ENCODE measurements at regions not wholly inside any gene's neighbourhood (a gene's known extent, or its start where the extent isn't known, plus 50 kb on each side); places are given as distances from the start of the nearest gene placed in this dataset.
"Not testable (repeated sequence)": the region's sequence is repeated elsewhere in the genome, so short reads cannot be mapped to it uniquely, and the experiment has no call there.

GRCh38 chr2:64816526-64816925, 162.8 kb upstream of the SERTAD2 start:
- H3K9ac ChIP-seq (ENCODE audit: insufficient read depth, low read depth, low read length); intact Hi-C loops (cut with micrococcal nuclease; ENCODE audit: unreplicated experiment); H2AFZ ChIP-seq (ENCODE audit: low read length); H3K9me3 ChIP-seq (ENCODE audit: low read length); POLR2A ChIA-PET; H3K36me3 ChIP-seq (replicated peaks in 1 of 2; ENCODE audit: control insufficient read depth in 1 of 2, insufficient read depth in 2 of 2, low read length in 2 of 2); in situ Hi-C loops (cut with HindIII; ENCODE audit: extremely low pct_ligation_motif_present, low pct_unique_long_range_greater_than_20kb); H3K4me3 ChIP-seq (replicated peaks in 1 of 3; ENCODE audit: insufficient read depth in 1 of 3, low read depth in 2 of 3, low read length in 3 of 3); CTCF ChIA-PET (ENCODE audit: low intra/inter-chr PET ratio, low total read pairs); FAIRE-seq; H4K20me1 ChIP-seq (ENCODE audit: insufficient read depth, low read length); H3K79me2 ChIP-seq (ENCODE audit: insufficient read depth, low read length); BruUV-seq (replicated peaks); H3K4me2 ChIP-seq (ENCODE audit: low read depth, low read length); DNase-seq (ENCODE audit: low spot score); H3K27ac ChIP-seq (ENCODE audit: extremely low read length, insufficient read depth, low read length); ATAC-seq: not testable (repeated sequence)
- peak; percentile 51; the same call in 1 of the 2 replicates for TF ChIP-seq ZNF770 (CRISPR knock-in tag; IDR thresholded peaks at IDR 0.05)
- H3K27me3 ChIP-seq (ENCODE audit: control insufficient read depth in 1 of 2, insufficient read depth in 2 of 2, low read length in 2 of 2) = peaks cover 0 to 23% of the 10 kb centered on the region in 2 experiments; a peak in 3 of 5 replicates
- 38% methylated on average over 8 of the region's 8 CpGs for WGBS (ENCODE audit: low lambda C conversion rate)
- H3K4me1 ChIP-seq (ENCODE audit: insufficient read depth, low read length) = peaks cover 35% of the 10 kb centered on the region

GRCh38 chr2:64817453-64817852, 163.7 kb upstream of the SERTAD2 start:
- CTCF ChIA-PET (ENCODE audit: low intra/inter-chr PET ratio, low total read pairs) = no interaction called here
- Histone ChIP-seq H3K9me3 (ENCODE audit: low read length) (no peaks in the 10 kb centered on the region), H3K27me3 (ENCODE audit: control insufficient read depth in 1 of 2, insufficient read depth in 2 of 2, low read length in 2 of 2) (peaks cover 0 to 21% of the 10 kb centered on the region in 2 experiments; a peak in 3 of 5 replicates), H3K4me2 (ENCODE audit: low read depth, low read length) (no peak overlapping the region), H3K4me3 (replicated peaks in 1 of 3; ENCODE audit: insufficient read depth in 1 of 3, low read depth in 2 of 3, low read length in 3 of 3) (no peak overlapping the region), H3K4me1 (ENCODE audit: insufficient read depth, low read length) (peaks cover 44% of the 10 kb centered on the region), H3K79me2 (ENCODE audit: insufficient read depth, low read length) (no peaks in the 10 kb centered on the region), H3K36me3 (replicated peaks in 1 of 2; ENCODE audit: control insufficient read depth in 1 of 2, insufficient read depth in 2 of 2, low read length in 2 of 2) (no peaks in the 10 kb centered on the region), H2AFZ (ENCODE audit: low read length) (no peak overlapping the region), H3K9ac (ENCODE audit: insufficient read depth, low read depth, low read length) (no peak overlapping the region), H3K27ac (ENCODE audit: extremely low read length, insufficient read depth, low read length) (no peak overlapping the region), H4K20me1 (ENCODE audit: insufficient read depth, low read length) (no peaks in the 10 kb centered on the region)
- DNase-seq (ENCODE audit: low spot score) (no peak), FAIRE-seq (no peak), ATAC-seq (no peak)
- POLR2A ChIA-PET = no interaction called here
- BruUV-seq (replicated peaks) = no TSS peak
- intact Hi-C loops (cut with micrococcal nuclease; ENCODE audit: unreplicated experiment) = no loop called here
- in situ Hi-C loops (cut with HindIII; ENCODE audit: extremely low pct_ligation_motif_present, low pct_unique_long_range_greater_than_20kb) = no loop called here
- TF ChIP-seq ZNF552 (CRISPR knock-in tag; IDR thresholded peaks at IDR 0.05; ENCODE audit: borderline replicate concordance) = no peak
- peak; percentile 94 for TF ChIP-seq ZNF121 (CRISPR knock-in tag; IDR thresholded peaks at IDR 0.05)
- WGBS (ENCODE audit: low lambda C conversion rate) = 84% methylated on average over 4 of the region's 4 CpGs

Measured in HepG2 (cell line).